CD4-positive, alpha-beta memory T cell (primary cell): ENCODE measurements at regions not wholly inside any gene's neighbourhood (a gene's known extent, or its start where the extent isn't known, plus 50 kb on each side); places are given as distances from the start of the nearest gene placed in this dataset.

Experiments used
- CTCF ChIA-PET: fragments of 350-600 bp; sonication (Branson Sonifier 250); formaldehyde crosslinking; loops from one replicate; lab custom pipeline; 2021; ENCODE audit warnings: inconsistent platforms; ENCODE audit not compliant: partially characterized antibody; lab: Charles Lee
- POLR2A ChIA-PET: fragments of 350-600 bp; sonication (Branson Sonifier 250); formaldehyde crosslinking; loops from one replicate; lab custom pipeline; 2021; ENCODE audit not compliant: partially characterized antibody; lab: Charles Lee
- DNase-seq, 5 donors: peaks; one replicate each; pipeline versions ENCODE4 v3.0.0 to v3.0.0-alpha.2; 2020 to 2022; ENCODE audit warnings: mixed read lengths in 1 of 5
- H3K27ac ChIP-seq: one replicate; pipeline ENCODE4 v1.7.0; 2013; ENCODE audit warnings: low read depth, low read length
- H3K27me3 ChIP-seq: 2 replicates; pipeline ENCODE4 v1.7.0; 2013; ENCODE audit warnings: mild to moderate bottlenecking, low read length, moderate library complexity; ENCODE audit not compliant: insufficient read depth
- H3K36me3 ChIP-seq: 2 replicates; pipeline ENCODE4 v1.7.0; 2013; ENCODE audit warnings: mild to moderate bottlenecking, low read length, moderate library complexity; ENCODE audit not compliant: insufficient read depth
- H3K4me1 ChIP-seq: 2 replicates; pipeline ENCODE4 v1.7.0; 2013; ENCODE audit warnings: mild to moderate bottlenecking, low read length, moderate library complexity; ENCODE audit not compliant: insufficient read depth
- H3K4me3 ChIP-seq, 2 donors: one replicate each; pipeline ENCODE4 v1.7.0; 2013; ENCODE audit warnings: low read length in 2 of 2, mild to moderate bottlenecking in 1 of 2
- H3K9me3 ChIP-seq, 2 donors: one replicate each; pipeline ENCODE4 v1.7.0; 2013; ENCODE audit warnings: low read length in 2 of 2, control low read depth in 1 of 2; ENCODE audit not compliant: control insufficient read depth in 1 of 2
- H3K27ac Mint-ChIP-seq, 7 donors: one replicate each; pipeline ENCODE4 v1.8.0; 2020 to 2021; ENCODE audit warnings: mixed read lengths in 7 of 7, mild to moderate bottlenecking in 6 of 7, inconsistent platforms in 3 of 7, moderate library complexity in 3 of 7
- H3K27me3 Mint-ChIP-seq, 2 donors: one replicate each; pipeline ENCODE4 v1.8.0; 2020 to 2021; ENCODE audit warnings: mixed read lengths in 2 of 2
- H3K36me3 Mint-ChIP-seq, 2 donors: one replicate each; pipeline ENCODE4 v1.8.0; 2020 to 2021; ENCODE audit warnings: mixed read lengths in 2 of 2, inconsistent platforms in 1 of 2, mild to moderate bottlenecking in 1 of 2
- H3K4me1 Mint-ChIP-seq, 4 donors: one replicate each; pipeline ENCODE4 v1.8.0; 2020 to 2021; ENCODE audit warnings: mixed read lengths in 4 of 4, mild to moderate bottlenecking in 1 of 4
- H3K4me3 Mint-ChIP-seq, 8 donors: one replicate each; pipeline ENCODE4 v1.8.0; 2020 to 2021; ENCODE audit warnings: mixed read lengths in 8 of 8, mild to moderate bottlenecking in 7 of 8, moderate library complexity in 6 of 8, inconsistent platforms in 3 of 8
- H3K9me3 Mint-ChIP-seq, 8 donors: one replicate each; pipeline ENCODE4 v1.8.0; 2020 to 2021; ENCODE audit warnings: mixed read lengths in 8 of 8, mild to moderate bottlenecking in 5 of 8, inconsistent platforms in 3 of 8, moderate library complexity in 1 of 8
- intact Hi-C: fragments of 100-400 bp; cut with micrococcal nuclease; formaldehyde crosslinking; loops from one replicate; pipeline ENCODE4 v1.15.1; 2023

GRCh38 chr2:164014068-164014731, 278.4 kb upstream of the FIGN start:
- H3K27ac Mint-ChIP-seq: no peak overlapping the region
- no peak for DNase-seq
- no peak overlapping the region for H3K4me3 Mint-ChIP-seq
- intact Hi-C loops: no loop called here
- H3K4me1 Mint-ChIP-seq: no peaks in the 10 kb centered on the region
- H3K4me1 ChIP-seq: no peaks in the 10 kb centered on the region
- H3K4me3 ChIP-seq: no peak overlapping the region
- H3K27me3 Mint-ChIP-seq: no peaks in the 10 kb centered on the region
- CTCF ChIA-PET: no interaction called here
- no peaks in the 10 kb centered on the region for H3K36me3 ChIP-seq
- POLR2A ChIA-PET: no interaction called here
- H3K9me3 ChIP-seq: peaks cover 0 to 4% of the 10 kb centered on the region in 2 donors
- no peaks in the 10 kb centered on the region for H3K27me3 ChIP-seq
- no peak overlapping the region for H3K27ac ChIP-seq
- H3K9me3 Mint-ChIP-seq: peaks cover 0 to 4% (median 2%) of the 10 kb centered on the region in 8 donors
- H3K36me3 Mint-ChIP-seq: no peaks in the 10 kb centered on the region

- H3K4me1 ChIP-seq: no peaks in the 10 kb centered on the region
- Mint-ChIP-seq H3K9me3 (peaks cover 0 to 5% (median 0%) of the 10 kb centered on the region in 8 donors), H3K27me3 (no peaks in the 10 kb centered on the region), H3K36me3 (no peaks in the 10 kb centered on the region), H3K27ac (no peak overlapping the region), H3K4me1 (no peaks in the 10 kb centered on the region), H3K4me3 (no peak overlapping the region)
- no peak overlapping the region for H3K4me3 ChIP-seq
- H3K27me3 ChIP-seq: no peaks in the 10 kb centered on the region
- H3K9me3 ChIP-seq: peaks cover 0 to 4% of the 10 kb centered on the region in 2 donors
- intact Hi-C loops: no loop called here
- DNase-seq: no peak
- H3K27ac ChIP-seq: no peak overlapping the region
- CTCF ChIA-PET: no interaction called here
- POLR2A ChIA-PET: no interaction called here
- no peaks in the 10 kb centered on the region for H3K36me3 ChIP-seq
Observed at GRCh38 chr2:164012581-164012980, 276.8 kb upstream of the FIGN start.

GRCh38 chr2:164009756-164010337, 274.0 kb upstream of the FIGN start:
- no peak for DNase-seq
- Histone ChIP-seq H3K4me1 (no peaks in the 10 kb centered on the region), H3K27me3 (no peaks in the 10 kb centered on the region), H3K36me3 (no peaks in the 10 kb centered on the region), H3K9me3 (peaks cover 0 to 4% of the 10 kb centered on the region in 2 donors), H3K4me3 (no peak overlapping the region), H3K27ac (no peak overlapping the region)
- H3K27ac Mint-ChIP-seq: no peak overlapping the region
- H3K4me1 Mint-ChIP-seq: no peaks in the 10 kb centered on the region
- no peak overlapping the region for H3K4me3 Mint-ChIP-seq
- no peaks in the 10 kb centered on the region for H3K27me3 Mint-ChIP-seq
- ChIA-PET POLR2A (no interaction called here), CTCF (no interaction called here)
- intact Hi-C loops: no loop called here
- no peaks in the 10 kb centered on the region for H3K36me3 Mint-ChIP-seq
- peaks cover 0 to 5% (median 1%) of the 10 kb centered on the region in 8 donors for H3K9me3 Mint-ChIP-seq

- Mint-ChIP-seq H3K9me3 (peaks cover 0 to 8% (median 4%) of the 10 kb centered on the region in 8 donors), H3K4me3 (no peak overlapping the region), H3K36me3 (no peaks in the 10 kb centered on the region), H3K27me3 (no peaks in the 10 kb centered on the region), H3K4me1 (no peaks in the 10 kb centered on the region), H3K27ac (no peak overlapping the region)
- no peak for DNase-seq
- Histone ChIP-seq H3K27ac (no peak overlapping the region), H3K4me3 (no peak overlapping the region), H3K9me3 (no peaks in the 10 kb centered on the region), H3K27me3 (no peaks in the 10 kb centered on the region), H3K36me3 (no peaks in the 10 kb centered on the region), H3K4me1 (no peaks in the 10 kb centered on the region)
- intact Hi-C loops: no loop called here
- CTCF ChIA-PET: no interaction called here
- POLR2A ChIA-PET: no interaction called here
Observed at GRCh38 chr2:164008752-164009151, 272.9 kb upstream of the FIGN start.

- Histone ChIP-seq H3K4me1 (no peaks in the 10 kb centered on the region), H3K27me3 (no peaks in the 10 kb centered on the region), H3K36me3 (no peaks in the 10 kb centered on the region), H3K27ac (no peak overlapping the region), H3K9me3 (no peaks in the 10 kb centered on the region), H3K4me3 (no peak overlapping the region)
- peaks cover 0 to 9% (median 3%) of the 10 kb centered on the region in 8 donors for H3K9me3 Mint-ChIP-seq
- no peak overlapping the region for H3K4me3 Mint-ChIP-seq
- POLR2A ChIA-PET: no interaction called here
- no peak for DNase-seq
- H3K27me3 Mint-ChIP-seq: no peaks in the 10 kb centered on the region
- no peaks in the 10 kb centered on the region for H3K4me1 Mint-ChIP-seq
- no peak overlapping the region for H3K27ac Mint-ChIP-seq
- CTCF ChIA-PET: no interaction called here
- intact Hi-C loops: no loop called here
- no peaks in the 10 kb centered on the region for H3K36me3 Mint-ChIP-seq
Observed at GRCh38 chr2:164006704-164007103, 270.9 kb upstream of the FIGN start.

GRCh38 chr2:164000176-164000575, 264.4 kb upstream of the FIGN start:
- H3K4me3 ChIP-seq: no peak overlapping the region
- no peaks in the 10 kb centered on the region for H3K9me3 ChIP-seq
- no peaks in the 10 kb centered on the region for H3K27me3 ChIP-seq
- intact Hi-C loops: no loop called here
- no peak overlapping the region for H3K27ac Mint-ChIP-seq
- H3K4me1 Mint-ChIP-seq: no peaks in the 10 kb centered on the region
- no peak overlapping the region for H3K4me3 Mint-ChIP-seq
- H3K27ac ChIP-seq: no peak overlapping the region
- no peaks in the 10 kb centered on the region for H3K36me3 Mint-ChIP-seq
- no peaks in the 10 kb centered on the region for H3K36me3 ChIP-seq
- H3K4me1 ChIP-seq: no peaks in the 10 kb centered on the region
- no peak for DNase-seq
- no peaks in the 10 kb centered on the region for H3K27me3 Mint-ChIP-seq
- H3K9me3 Mint-ChIP-seq: peaks cover 0 to 7% (median 3%) of the 10 kb centered on the region in 8 donors
- CTCF ChIA-PET: no interaction called here
- POLR2A ChIA-PET: no interaction called here

- POLR2A ChIA-PET: no interaction called here
- DNase-seq: no peak
- intact Hi-C loops: no loop called here
- H3K9me3 Mint-ChIP-seq: peaks cover 0 to 7% (median 3%) of the 10 kb centered on the region in 8 donors
- no peaks in the 10 kb centered on the region for H3K4me1 Mint-ChIP-seq
- H3K36me3 Mint-ChIP-seq: no peaks in the 10 kb centered on the region
- no peaks in the 10 kb centered on the region for H3K36me3 ChIP-seq
- no peaks in the 10 kb centered on the region for H3K27me3 ChIP-seq
- CTCF ChIA-PET: no interaction called here
- H3K27ac ChIP-seq: no peak overlapping the region
- H3K4me3 ChIP-seq: no peak overlapping the region
- no peak overlapping the region for H3K4me3 Mint-ChIP-seq
- H3K4me1 ChIP-seq: no peaks in the 10 kb centered on the region
- no peak overlapping the region for H3K27ac Mint-ChIP-seq
- no peaks in the 10 kb centered on the region for H3K27me3 Mint-ChIP-seq
- H3K9me3 ChIP-seq: no peaks in the 10 kb centered on the region
Observed at GRCh38 chr2:163997466-163997865, 261.7 kb upstream of the FIGN start.
